Colonic mucosa (tissue), 4 donors: ENCODE measurements at regions not wholly inside any gene's neighbourhood (a gene's known extent, or its start where the extent isn't known, plus 50 kb on each side); places are given as distances from the start of the nearest gene placed in this dataset.

Source experiments
- DNase-seq: peaks from one replicate; pipeline ENCODE4 v3.0.0-alpha.2; 2020
- H3K27ac ChIP-seq: fragments of 200-600 bp; one replicate; pipeline ENCODE4 v1.8.0; 2021
- H3K27me3 ChIP-seq: fragments of 200-600 bp; one replicate; pipeline ENCODE4 v1.8.0; 2021
- H3K36me3 ChIP-seq: fragments of 200-600 bp; one replicate; pipeline ENCODE4 v1.8.0; 2021
- H3K4me1 ChIP-seq: fragments of 200-600 bp; one replicate; pipeline ENCODE4 v1.8.0; 2021; ENCODE audit warnings: mild to moderate bottlenecking
- H3K4me3 ChIP-seq: fragments of 200-600 bp; one replicate; pipeline ENCODE4 v1.8.0; 2021
- H3K9ac ChIP-seq, 2 donors: one replicate each; pipeline ENCODE4 v1.7.0; 2013; ENCODE audit warnings: control low read depth in 2 of 2, low read depth in 2 of 2, low read length in 2 of 2
- H3K9me3 ChIP-seq: fragments of 200-600 bp; one replicate; pipeline ENCODE4 v1.8.0; 2021
- intact Hi-C: fragments of 100-400 bp; cut with DNase I; formaldehyde crosslinking; loops from one replicate; pipeline ENCODE4 v1.14.1; 2022
- TF ChIP-seq, protein P1 (sequence below): fragments of 200-600 bp; IDR thresholded peaks from one replicate; pipeline ENCODE4 v1.8.0; 2022; ENCODE audit warnings: antibody characterized with exemption, mild to moderate bottlenecking
- donor health status: healthy.
- donor health status: DM: no; HTN: no; CAD: no.
- donor health status: DM: no; HTN: no; CAD: no.

DNA sequence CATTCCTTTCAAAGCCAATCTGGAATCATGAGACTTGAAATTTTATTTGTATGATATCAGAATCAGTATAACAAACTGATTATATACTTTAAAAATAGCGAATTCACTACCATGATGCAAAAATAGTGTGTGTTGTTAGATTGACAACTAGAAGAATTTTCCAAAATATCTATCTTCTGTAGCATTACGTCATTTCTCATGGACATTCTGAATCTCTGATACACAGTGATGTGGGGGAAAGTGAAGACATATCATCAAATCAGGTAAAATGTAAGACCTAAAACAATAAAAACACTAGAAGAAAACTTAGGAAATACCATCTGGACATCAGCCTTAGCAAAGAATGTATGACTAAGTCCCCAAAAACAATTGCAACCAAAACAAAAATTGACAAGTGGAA is 1292.0 kb upstream of the PCDH9 start:
- TF ChIP-seq, protein P1, sequence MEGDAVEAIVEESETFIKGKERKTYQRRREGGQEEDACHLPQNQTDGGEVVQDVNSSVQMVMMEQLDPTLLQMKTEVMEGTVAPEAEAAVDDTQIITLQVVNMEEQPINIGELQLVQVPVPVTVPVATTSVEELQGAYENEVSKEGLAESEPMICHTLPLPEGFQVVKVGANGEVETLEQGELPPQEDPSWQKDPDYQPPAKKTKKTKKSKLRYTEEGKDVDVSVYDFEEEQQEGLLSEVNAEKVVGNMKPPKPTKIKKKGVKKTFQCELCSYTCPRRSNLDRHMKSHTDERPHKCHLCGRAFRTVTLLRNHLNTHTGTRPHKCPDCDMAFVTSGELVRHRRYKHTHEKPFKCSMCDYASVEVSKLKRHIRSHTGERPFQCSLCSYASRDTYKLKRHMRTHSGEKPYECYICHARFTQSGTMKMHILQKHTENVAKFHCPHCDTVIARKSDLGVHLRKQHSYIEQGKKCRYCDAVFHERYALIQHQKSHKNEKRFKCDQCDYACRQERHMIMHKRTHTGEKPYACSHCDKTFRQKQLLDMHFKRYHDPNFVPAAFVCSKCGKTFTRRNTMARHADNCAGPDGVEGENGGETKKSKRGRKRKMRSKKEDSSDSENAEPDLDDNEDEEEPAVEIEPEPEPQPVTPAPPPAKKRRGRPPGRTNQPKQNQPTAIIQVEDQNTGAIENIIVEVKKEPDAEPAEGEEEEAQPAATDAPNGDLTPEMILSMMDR: no peak
- intact Hi-C loops: no loop called here
- Histone ChIP-seq H3K27ac (no peak overlapping the region), H3K36me3 (no peaks in the 10 kb centered on the region), H3K9ac (no peak overlapping the region), H3K4me3 (no peak overlapping the region), H3K9me3 (no peaks in the 10 kb centered on the region), H3K4me1 (no peaks in the 10 kb centered on the region), H3K27me3 (no peaks in the 10 kb centered on the region)
- no peak for DNase-seq

DNA sequence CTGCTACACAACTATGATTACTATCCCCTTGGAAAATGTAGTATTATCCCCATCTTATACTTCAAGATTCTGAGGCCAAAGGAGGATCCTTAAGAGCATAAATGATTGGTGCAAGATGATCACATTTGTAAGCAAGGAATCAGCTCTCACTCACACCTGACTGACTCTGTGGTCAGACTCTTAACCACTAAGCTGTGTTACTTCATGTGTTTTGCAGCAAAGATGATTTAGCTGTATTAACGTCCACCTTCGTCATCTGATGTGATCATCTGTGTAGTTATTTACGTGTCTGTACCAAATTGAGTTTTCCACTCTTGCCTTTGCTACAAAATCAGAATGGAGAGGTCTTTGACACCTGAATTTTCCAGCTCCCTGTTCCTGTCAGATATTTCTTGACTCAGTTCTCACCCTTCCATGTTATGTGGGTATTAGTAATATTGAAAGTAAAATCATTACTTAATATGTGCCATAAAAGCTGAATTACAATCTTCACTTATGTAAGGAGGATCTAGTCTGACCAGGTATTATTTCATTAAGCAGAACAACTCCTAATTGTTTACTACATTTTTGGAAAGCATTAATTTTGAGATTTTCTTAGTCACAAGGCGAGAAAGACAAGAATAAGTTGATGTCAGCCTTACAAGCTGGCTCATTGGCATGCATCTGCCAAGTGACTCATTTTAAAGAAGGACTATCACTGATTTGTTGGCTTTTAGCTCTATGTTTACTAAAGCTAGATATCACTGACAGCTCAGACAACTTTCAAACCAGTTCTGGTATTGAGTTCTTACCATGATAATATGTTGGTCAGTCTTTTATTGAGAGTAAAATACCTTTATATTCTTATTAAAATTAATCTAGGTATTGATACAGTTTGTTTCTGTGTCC is 1279.8 kb upstream of the PCDH9 start:
- H3K36me3 ChIP-seq: no peaks in the 10 kb centered on the region
- no peak for DNase-seq
- H3K4me1 ChIP-seq: no peaks in the 10 kb centered on the region
- no peak overlapping the region for H3K27ac ChIP-seq
- no peaks in the 10 kb centered on the region for H3K27me3 ChIP-seq
- no peak overlapping the region for H3K4me3 ChIP-seq
- H3K9me3 ChIP-seq: no peaks in the 10 kb centered on the region
- TF ChIP-seq, protein P1: no peak
- intact Hi-C loops: no loop called here
- H3K9ac ChIP-seq: no peak overlapping the region

GRCh38 chr13:68506888-68507551 is 1276.9 kb upstream of the PCDH9 start:
- H3K4me1 ChIP-seq: no peaks in the 10 kb centered on the region
- intact Hi-C loops: no loop called here
- no peaks in the 10 kb centered on the region for H3K36me3 ChIP-seq
- H3K9me3 ChIP-seq: no peaks in the 10 kb centered on the region
- H3K27ac ChIP-seq: no peak overlapping the region
- DNase-seq: no peak
- H3K9ac ChIP-seq: no peak overlapping the region
- no peak overlapping the region for H3K4me3 ChIP-seq
- H3K27me3 ChIP-seq: no peaks in the 10 kb centered on the region
- TF ChIP-seq, protein P1: no peak

- Histone ChIP-seq H3K9ac (no peak overlapping the region), H3K4me3 (no peak overlapping the region), H3K36me3 (no peaks in the 10 kb centered on the region), H3K9me3 (no peaks in the 10 kb centered on the region), H3K4me1 (no peaks in the 10 kb centered on the region), H3K27me3 (no peaks in the 10 kb centered on the region), H3K27ac (no peak overlapping the region)
- no peak for DNase-seq
- TF ChIP-seq, protein P1: no peak
- intact Hi-C loops: no loop called here
Measured at GRCh38 chr13:68490594-68490993, 1260.5 kb upstream of the PCDH9 start.

DNA sequence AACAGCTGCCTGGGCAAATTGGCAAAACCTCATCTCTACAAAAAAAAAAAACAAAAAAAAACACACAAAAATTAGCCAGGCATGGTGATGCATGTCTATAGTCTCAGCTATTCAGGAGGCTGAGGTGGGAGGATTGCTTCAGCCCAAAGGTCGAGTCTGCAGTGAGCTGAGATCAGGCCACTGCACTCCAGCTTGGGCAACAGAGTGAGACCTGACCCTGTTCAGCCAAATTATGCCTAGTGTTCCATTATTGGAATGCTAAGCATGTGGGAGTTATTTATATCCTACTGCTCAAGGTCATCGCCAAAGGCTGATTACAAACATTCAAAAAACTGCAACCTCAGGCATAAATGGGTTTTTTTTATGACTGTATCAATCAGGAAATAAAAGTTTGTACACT is 1251.0 kb upstream of the PCDH9 start:
- H3K36me3 ChIP-seq: no peaks in the 10 kb centered on the region
- no peak for DNase-seq
- H3K9ac ChIP-seq: no peak overlapping the region
- H3K27ac ChIP-seq: no peak overlapping the region
- no peaks in the 10 kb centered on the region for H3K4me1 ChIP-seq
- TF ChIP-seq, protein P1: no peak
- H3K27me3 ChIP-seq: no peaks in the 10 kb centered on the region
- intact Hi-C loops: no loop called here
- H3K4me3 ChIP-seq: no peak overlapping the region
- H3K9me3 ChIP-seq: no peaks in the 10 kb centered on the region
